GM19043 (cell line): ENCODE measurements at regions not wholly inside any gene's neighbourhood (a gene's known extent, or its start where the extent isn't known, plus 50 kb on each side); places are given as distances from the start of the nearest gene placed in this dataset.
"Not testable (repeated sequence)": the region's sequence is repeated elsewhere in the genome, so short reads cannot be mapped to it uniquely, and the experiment has no call there.

Source experiments
- ATAC-seq: cut with Tn5 transposase; IDR thresholded peaks from one replicate; pipeline ENCODE4 v1.9.1; 2021; ENCODE audit warnings: low read depth; ENCODE audit not compliant: unreplicated experiment

DNA sequence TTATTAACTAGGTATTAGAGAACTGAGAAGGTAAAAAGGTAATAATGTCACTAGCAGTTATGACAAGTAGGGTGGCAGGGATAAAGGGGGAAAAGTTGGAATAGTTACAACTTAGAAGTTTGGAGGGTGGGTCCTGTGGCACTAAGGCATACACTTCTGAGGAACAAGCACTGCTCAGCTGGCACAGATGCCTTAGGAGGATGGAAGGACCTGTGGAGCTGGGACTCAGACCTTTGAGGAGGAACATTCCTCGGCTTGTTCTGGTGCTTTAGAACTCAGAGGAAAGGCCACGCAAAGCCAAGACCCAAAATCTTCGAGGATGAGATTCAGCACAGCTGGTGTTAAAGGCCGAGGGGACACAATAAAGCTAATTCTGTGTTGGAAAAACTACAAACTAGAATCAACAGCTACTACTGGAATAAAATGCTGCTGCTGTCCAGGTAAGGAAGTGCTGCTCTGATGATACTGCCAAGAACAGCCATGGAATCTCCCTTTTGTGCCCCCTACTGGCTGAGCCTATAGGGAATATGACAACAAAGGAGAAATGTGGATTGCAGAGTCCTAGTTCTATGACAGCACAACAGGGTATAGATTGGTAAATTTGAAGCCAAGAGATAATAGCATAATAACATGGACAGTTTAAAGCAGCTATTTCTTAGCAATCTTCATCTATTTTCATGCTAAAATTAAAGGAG is 126.7 kb downstream of the SLC25A46 start:
- peak; percentile 57 for ATAC-seq

DNA sequence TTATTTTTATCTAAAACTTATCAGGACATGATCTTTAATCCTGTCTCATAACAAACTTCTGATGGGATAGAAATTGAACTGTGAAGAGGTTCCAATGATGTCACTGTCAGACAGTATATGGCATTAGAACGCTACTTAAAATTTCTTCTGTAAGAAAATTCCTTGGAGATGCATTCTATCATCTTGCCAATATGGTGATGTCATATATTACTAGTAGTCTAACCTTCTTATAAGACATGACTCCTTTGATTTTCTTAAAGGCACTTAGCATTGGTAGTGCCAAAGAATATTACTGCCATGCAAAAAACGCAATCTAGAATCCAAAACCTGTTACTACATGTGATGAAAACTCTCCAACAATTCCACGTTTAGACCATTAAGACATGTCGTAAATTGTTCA is 131.1 kb downstream of the SLC25A46 start:
- ATAC-seq: no peak

DNA sequence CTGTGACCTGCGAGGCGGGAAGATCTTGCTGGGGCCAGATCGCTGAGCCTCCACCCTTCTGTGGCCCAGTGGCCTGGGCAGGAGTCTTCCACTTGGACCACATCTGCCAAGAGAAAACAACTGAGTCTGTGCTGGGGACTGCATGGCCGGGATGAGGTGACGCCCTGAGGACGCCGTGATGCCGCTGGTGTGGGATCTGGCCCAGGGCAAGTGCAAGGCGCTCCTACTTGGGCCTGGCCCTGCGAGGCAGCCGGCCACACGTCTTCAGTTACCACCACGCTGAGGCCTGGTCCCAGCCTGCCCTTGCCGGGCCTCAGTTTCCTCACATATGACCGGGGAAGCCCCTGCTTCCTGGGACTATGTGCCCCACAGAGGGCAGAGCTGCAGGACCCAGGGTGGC is 133.4 kb downstream of the SLC25A46 start:
- ATAC-seq: no peak

DNA sequence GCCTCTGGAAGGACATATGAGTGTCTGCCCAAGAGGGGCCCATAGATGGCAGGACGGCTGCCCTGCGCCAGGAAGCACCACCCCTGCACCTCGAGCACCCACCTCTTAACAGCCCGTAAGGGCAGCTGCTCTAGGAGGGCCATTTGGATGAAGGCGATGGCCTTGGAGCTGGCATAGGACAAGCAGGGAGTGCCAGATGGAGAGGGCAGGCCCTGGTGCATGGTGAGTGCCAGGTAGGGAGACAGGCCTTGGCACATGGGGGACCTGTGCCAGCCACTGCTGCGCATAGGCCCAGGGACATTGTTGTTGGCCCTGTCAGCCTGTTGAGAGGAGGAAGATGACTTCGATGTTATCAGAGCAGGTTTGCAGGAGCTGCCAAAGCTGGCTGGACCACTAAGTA is 134.2 kb downstream of the SLC25A46 start:
- ATAC-seq: no peak

DNA sequence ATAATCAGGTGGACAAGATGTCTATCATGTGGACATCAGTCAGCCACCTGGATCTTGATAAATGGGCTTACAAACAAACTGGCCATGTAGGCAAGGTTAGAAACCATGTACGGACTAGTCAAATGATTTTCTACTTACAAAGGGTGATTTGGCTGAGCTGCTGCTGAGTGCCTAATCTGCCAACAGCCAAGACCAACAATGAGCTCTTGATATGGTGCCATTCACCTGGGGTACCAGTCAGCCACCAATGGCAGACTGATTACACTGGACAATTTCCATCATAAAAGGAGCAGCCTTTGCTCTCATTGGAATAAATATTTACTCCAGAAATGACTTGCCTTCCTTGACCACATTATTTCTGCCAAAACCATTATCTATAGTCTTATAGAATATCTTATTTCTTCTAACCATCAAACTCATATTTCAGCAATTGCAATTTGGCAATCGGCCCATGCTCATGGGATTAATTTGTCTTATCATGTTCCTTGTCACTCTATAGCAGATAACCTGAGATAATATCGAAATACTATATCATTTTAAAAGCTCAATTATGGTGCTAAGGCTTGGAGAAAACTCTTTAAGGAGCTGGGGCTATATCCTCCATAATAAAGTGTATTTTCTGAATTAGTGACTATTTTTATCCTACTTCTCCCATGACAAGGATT is 135.1 kb downstream of the SLC25A46 start:
- ATAC-seq: no peak

DNA sequence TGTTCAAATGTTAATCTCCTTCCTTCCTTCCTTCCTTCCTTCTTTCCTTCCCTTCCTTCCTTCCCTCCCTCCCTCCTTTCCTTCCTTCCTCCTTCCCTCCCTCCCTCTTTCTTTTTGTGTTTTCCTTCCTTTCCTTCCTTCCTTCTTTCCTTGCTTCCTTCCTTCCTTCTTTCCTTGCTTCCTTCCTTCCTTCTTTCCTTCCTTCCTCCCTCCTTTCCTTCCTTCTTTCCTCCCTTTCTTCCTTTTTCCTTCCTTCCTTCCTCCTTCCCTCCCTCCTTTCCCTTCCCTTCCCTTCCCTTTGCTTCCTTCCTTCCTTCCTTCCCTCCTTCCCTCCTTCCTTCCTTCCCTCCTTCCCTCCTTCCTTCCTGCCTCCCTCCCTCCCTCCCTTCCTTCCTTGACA is 136.3 kb downstream of the SLC25A46 start:
- not testable (repeated sequence) for ATAC-seq

DNA sequence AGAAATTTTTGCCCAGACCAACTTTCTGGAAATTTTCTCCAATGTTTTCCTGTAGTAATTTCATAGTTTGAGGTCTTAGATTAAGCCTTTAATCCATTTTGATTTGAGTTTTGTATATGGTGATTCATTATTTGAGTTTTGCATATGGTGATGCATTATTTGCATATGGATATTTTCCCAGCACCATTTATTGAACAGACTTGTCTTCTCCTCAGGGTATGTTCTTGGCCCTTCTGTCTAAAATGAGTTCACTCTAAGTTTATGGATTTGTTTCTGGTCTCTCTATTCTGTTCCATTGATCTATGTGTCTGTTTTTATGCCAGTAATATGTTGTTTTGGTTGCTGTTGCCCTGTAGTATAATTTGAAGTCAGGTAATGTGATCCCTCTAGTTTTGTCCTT is 139.3 kb downstream of the SLC25A46 start:
- ATAC-seq: no peak

DNA sequence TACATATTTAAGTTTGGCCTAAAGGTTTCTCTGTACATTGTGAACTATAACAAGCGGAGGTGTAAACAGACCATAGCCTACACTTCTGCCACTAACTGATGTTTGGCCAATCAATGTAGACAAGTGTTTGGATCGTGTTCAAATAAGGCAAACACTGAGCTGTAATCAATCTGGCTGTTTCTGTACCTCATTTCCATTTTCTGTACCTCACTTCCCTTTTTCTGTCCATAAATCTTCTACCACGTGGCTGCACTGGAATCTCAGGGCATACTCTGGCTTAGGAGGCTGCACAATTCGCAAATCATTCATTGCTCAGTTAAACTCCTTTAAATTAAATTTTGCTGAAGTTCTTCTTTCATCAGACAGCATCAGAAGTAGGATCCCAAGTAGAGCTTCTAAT is 140.9 kb downstream of the SLC25A46 start:
- ATAC-seq: no peak

DNA sequence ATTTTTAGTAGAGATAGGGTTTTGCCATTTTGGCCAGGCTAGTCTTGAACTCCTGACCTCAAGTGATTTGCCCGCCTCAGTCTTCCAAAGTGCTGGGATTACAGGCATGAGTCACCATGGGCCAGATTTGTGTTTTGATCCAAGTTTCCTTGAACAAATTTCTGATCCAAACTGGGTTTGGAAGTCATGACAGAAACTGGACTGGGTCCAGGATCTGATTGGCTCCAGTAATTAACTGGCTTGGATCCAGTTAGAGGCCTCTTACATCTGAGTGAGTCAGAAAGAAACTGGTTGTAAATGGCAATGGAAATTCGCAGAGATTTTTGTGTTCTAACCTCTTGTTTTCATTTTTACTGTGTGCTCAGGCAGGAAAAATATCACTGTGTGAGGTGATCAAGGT is 141.6 kb downstream of the SLC25A46 start:
- ATAC-seq: no peak

DNA sequence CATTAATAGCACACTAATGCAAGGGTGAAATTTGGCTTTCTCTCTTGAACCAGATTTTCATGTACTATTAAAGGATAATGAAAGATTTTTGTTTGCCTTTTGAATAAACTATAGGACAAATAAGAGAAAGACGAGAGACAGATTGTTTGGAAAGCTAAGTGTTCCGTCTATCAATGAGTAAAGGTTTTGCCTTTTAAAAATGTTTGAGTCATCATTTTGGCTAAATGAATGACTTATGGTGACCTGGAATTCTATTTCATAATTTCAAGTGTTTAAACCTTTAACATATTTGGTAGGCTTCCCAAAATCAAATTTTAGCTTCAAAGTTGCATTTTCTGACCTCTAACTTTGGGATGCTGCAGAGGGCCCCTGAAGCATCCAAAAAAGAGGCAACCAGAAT is 145.2 kb downstream of the SLC25A46 start:
- no peak for ATAC-seq

DNA sequence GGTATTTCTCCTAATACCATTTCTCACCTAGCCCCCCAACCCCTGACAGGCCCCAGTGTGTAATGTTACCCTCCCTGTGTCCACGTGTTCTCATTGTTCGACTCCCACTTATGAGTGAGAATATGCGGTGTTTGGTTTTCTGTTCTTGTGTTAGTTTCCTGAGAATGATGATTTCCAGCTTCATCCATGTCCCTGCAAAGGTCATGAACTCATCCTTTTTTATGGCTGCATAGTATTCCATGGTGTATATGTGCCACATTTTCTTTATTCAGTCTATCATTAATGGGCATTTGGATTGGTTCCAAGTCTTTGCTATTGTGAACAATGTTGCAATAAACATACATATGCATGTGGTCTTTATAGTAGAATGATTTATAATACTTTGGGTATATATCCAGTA is 148.4 kb downstream of the SLC25A46 start:
- not testable (repeated sequence) for ATAC-seq

DNA sequence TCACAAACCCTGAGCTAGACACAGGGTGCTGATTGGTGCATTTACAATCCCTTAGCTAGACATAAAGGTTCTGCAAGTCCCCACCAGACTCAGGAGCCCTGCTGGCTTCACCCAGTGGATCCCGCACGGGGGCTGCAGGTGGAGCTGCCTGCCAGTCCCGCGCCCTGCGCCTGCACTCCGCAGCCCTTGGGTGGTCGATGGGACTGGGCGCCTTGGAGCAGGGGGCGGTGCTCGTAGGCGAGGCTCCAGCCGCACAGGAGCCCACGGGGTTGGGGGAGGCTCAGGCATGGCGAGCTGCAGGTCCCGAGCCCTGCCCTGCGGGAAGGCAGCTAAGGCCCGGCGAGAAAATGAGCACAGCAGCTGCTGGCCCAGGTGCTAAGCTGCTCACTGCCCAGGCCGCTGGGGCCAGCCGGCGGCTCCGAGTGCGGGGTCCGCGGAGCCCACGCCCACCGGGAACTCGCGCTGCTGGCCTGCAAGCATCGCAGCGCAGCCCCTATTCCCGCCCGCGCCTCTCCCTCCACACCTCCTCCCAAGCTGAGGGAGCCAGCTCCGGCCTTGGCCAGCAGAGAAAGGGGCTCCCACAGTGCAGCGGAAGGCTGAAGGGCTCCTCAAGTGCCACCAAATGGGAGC is 155.2 kb downstream of the SLC25A46 start:
- not testable (repeated sequence) for ATAC-seq

DNA sequence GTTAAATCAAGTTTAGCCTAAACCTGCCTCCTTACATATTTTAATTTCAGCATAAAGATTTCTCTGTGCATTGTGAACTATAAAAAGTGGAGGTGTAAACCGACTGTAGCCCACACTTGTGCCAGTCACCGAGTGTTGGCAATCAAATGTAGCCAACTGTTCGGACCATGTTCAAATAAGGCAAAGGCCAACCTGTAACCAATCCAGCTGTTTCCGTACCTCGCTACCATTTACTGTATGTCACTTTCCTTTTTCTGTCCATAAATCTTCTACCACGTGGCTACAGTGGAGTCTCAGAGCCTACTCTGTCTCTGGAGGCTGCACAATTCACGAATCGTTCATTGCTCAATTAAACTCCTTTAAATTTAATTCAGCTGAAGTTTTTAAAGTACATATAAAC is 156.0 kb downstream of the SLC25A46 start:
- ATAC-seq: no peak

DNA sequence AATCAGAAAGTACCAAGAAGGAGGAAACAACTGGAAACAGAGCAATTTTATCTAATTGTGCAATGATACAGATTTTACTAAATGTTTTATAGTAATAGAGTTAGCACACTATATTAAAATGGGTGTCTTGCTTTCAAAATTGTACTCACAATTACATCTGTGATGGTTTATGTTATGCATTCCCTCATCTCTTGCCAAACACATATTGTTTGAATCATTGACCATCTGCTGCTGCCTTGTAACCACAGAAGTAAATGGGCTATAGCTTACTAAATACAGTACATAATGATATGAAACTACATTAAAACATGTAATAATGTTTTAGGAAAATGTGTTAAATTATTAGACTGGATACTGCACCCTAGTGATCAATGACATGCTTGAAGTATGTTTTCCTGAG is 158.1 kb downstream of the SLC25A46 start:
- no peak for ATAC-seq

DNA sequence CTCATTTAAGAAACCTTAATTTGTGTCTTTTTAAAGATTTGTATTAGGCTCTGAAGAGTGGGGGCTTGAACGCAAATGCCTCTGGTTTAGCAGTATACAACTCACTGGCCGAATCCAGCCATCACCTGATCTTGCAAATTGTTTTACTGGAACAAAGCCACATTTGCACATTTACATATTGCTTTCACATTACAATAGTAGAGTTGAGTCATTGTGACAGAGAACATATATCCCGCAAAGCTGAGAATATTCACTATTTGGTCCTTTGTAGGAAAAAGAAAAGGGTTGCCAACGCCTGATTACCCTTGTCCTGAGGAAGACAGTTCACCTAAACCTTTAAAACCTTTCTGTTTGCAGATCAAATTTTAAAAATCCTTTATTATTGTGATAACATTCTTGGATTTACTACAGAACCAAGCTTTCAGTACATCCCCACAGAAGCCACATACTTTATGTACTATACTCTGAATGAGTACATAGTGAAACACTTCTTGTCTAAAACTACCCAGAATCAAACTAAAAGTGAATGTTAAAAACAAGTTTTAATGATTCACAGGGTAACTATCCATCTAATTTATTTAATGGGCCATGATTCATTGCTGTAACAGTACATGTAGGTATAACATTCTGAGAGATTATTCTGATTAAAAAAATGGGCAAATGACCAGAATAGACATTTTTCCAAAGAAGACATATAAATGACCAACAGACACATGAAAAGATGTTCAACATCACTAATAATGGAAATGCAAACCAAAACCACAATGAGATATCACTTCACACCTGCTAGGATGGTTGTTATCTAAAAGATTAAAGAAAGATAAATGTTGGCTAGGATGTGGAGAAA is 161.0 kb downstream of the SLC25A46 start:
- peak; percentile 69 for ATAC-seq

DNA sequence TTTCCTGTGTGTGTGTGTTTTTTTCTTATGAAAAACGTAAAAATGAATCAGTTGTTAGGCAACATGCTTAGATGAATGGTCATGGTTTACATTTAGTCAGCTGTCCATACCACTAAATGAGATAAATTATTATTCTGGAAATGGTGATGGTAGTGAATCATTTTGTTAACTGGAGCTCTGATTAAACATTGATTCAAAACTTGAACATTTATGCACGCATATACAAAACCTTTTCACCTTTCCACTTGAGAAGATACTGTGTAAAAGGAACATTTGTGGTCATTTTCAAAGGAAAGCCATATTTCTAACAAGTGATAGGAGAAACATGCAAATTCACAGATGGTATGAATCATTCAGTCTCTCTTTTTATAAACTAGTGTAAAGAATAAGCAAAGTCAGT is 162.0 kb downstream of the SLC25A46 start:
- ATAC-seq: peak; percentile 37

DNA sequence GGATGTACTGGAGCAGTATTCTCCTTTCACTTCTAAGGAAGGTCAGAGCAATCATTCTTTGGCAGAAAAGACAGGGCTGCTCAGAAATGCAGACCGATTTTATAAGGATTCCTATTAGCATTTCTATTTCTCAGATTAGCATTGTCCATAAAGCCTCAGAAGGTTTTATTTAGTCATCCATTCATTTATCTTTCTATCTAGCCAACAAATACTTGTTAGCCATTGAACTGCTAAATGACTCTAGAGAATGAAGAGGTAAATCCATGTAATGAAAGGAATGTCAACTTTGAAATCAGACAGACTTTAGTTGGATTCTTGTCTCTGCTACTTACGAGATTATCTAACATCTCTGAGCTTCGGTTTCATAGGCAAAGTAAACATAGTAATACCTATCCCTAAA is 165.2 kb downstream of the SLC25A46 start:
- ATAC-seq: no peak

DNA sequence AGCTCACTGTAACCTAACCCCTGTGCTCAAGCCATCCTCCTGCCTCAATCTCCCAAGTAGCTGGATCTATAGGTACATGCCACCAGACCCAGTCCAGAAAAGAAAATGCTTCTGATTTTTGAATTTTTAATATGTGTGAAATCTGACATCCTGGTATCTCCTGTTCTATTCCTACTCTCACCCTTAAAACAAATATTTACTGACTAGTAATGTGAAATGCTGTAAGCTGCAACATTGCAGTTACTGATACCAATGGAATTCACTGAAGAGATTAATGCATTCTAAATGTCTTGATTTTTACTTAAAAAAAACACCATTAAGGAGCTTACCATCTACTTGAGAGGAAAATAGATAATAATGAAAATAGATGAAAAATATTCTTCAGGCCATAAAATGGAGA is 162.7 kb upstream of the TSLP start:
- ATAC-seq: no peak

DNA sequence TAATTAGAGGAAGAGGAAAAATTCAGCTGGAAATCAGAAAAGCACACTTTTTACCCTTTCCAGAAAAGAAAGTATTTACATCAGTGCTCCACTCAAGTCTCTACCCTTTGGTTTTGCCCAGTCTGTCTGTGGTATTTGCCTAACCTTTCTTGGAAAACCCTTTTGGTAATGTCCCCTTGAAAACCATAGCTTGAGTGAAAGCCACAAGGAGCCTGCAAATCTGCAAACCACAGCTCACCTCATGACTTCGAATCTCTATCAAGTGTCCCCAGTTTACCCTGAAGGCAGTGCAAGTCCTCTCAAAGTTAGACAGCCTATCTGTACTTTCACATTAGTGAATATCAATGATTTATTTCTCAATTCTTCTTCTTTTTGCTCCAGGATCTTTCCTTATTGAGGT is 162.1 kb upstream of the TSLP start:
- ATAC-seq: no peak

DNA sequence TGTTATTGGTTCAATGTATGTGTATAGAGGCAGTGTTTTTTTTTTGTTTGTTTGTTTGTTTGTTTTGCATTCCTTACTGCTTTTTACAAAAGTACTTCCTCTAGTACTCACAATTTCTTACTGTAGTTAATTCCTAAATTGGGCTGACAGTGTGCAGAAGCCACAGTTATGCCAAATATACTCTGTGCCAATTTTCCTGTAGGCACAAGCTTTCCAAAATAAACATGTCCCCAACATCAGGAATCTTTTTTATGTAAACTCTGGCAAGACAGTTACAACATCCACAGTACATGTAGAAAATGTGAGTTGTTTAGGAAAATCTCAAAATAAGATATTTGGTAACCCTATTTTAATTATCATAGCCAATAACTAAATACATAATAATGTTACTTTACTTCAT is 161.6 kb upstream of the TSLP start:
- no peak for ATAC-seq

DNA sequence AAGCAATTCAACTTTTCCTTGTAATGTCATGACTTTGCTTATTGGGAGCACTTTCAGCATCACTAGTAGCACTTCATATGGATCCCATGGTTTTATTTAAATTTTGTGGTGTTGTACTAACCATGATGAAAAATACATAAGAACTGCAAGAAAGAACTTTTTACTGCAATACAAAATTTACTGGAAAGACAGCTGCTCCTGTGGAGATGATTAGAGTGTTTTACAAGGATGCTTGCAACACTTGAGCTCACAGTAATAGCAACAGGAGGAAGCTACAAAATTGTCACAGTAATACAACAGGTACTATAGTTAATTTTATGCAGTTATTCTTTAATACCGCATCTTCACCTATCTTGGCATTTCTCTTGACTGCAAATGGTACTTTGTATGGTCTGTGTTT is 158.3 kb upstream of the TSLP start:
- ATAC-seq: no peak
